ENCODE measurements at regions not wholly inside any gene's neighbourhood (a gene's known extent, or its start where the extent isn't known, plus 50 kb on each side); places are given as distances from the start of the nearest gene placed in this dataset.
"Not testable (repeated sequence)": the region's sequence is repeated elsewhere in the genome, so short reads cannot be mapped to it uniquely, and the experiment has no call there.

GRCh38 chr22:22977479-22978200, 90.0 kb downstream of the IGLL5 start:
- no peak for DNase-seq (ENCODE audit: low spot score)

- no peak for DNase-seq (ENCODE audit: low spot score)
Observed at GRCh38 chr22:22978637-22979036, 91.0 kb downstream of the IGLL5 start.

- DNase-seq (ENCODE audit: low spot score) = no peak
Observed at GRCh38 chr22:22979121-22979724, 91.1 kb upstream of the GNAZ start.

- no peak for DNase-seq (ENCODE audit: low spot score)
Observed at GRCh38 chr22:22979954-22980353, 90.4 kb upstream of the GNAZ start.

GRCh38 chr22:22981670-22982571, 88.4 kb upstream of the GNAZ start:
- DNase-seq (ENCODE audit: low spot score) = no peak

GRCh38 chr22:22982616-22983015, 87.7 kb upstream of the GNAZ start:
- no peak for DNase-seq (ENCODE audit: low spot score)

GRCh38 chr22:22983123-22983522, 87.2 kb upstream of the GNAZ start:
- no peak for DNase-seq (ENCODE audit: low spot score)

GRCh38 chr22:22983816-22984215, 86.5 kb upstream of the GNAZ start:
- no peak for DNase-seq (ENCODE audit: low spot score)

GRCh38 chr22:22984967-22985366, 85.4 kb upstream of the GNAZ start:
- DNase-seq (ENCODE audit: low spot score) = no peak

GRCh38 chr22:22986008-22986407, 84.3 kb upstream of the GNAZ start:
- no peak for DNase-seq (ENCODE audit: low spot score)

- DNase-seq (ENCODE audit: low spot score) = no peak
Observed at GRCh38 chr22:22986640-22987039, 83.7 kb upstream of the GNAZ start.

GRCh38 chr22:22988150-22988549, 82.2 kb upstream of the GNAZ start:
- no peak for DNase-seq (ENCODE audit: low spot score)

- no peak for DNase-seq (ENCODE audit: low spot score)
Observed at GRCh38 chr22:22988785-22989184, 81.5 kb upstream of the GNAZ start.

GRCh38 chr22:22989856-22990255, 80.5 kb upstream of the GNAZ start:
- DNase-seq (ENCODE audit: low spot score) = no peak

- DNase-seq (ENCODE audit: low spot score) = not testable (repeated sequence)
Observed at GRCh38 chr22:22990711-22991505, 79.4 kb upstream of the GNAZ start.

- DNase-seq (ENCODE audit: low spot score) = no peak
Observed at GRCh38 chr22:22992474-22992873, 77.8 kb upstream of the GNAZ start.

GRCh38 chr22:22993184-22993583, 77.1 kb upstream of the GNAZ start:
- DNase-seq (ENCODE audit: low spot score) = no peak

- no peak for DNase-seq (ENCODE audit: low spot score)
Observed at GRCh38 chr22:22995166-22995565, 75.2 kb upstream of the GNAZ start.

GRCh38 chr22:22996511-22997261, 73.6 kb upstream of the GNAZ start:
- no peak for DNase-seq (ENCODE audit: low spot score)

GRCh38 chr22:22997262-22997898, 72.9 kb upstream of the GNAZ start:
- DNase-seq (ENCODE audit: low spot score) = no peak

GRCh38 chr22:22997988-22998387, 72.3 kb upstream of the GNAZ start:
- no peak for DNase-seq (ENCODE audit: low spot score)

Measured in D341Med (cell line).